HG02759 (cell line): ENCODE measurements at regions not wholly inside any gene's neighbourhood (a gene's known extent, or its start where the extent isn't known, plus 50 kb on each side); places are given as distances from the start of the nearest gene placed in this dataset.

Experiments
- ATAC-seq: cut with Tn5 transposase; IDR thresholded peaks from one replicate; pipeline ENCODE4 v1.9.1; 2021; ENCODE audit warnings: mild to moderate bottlenecking, moderate library complexity; ENCODE audit not compliant: unreplicated experiment

- ATAC-seq = no peak
Measured at GRCh38 chr6:137434640-137435039, 59.6 kb downstream of the OLIG3 start.

GRCh38 chr6:137432054-137432611 lies 62.1 kb downstream of the OLIG3 start:
- peak; percentile 71 for ATAC-seq

- peak; percentile 71 for ATAC-seq
Measured at GRCh38 chr6:137430954-137431353, 63.2 kb downstream of the OLIG3 start.

- no peak for ATAC-seq
Measured at GRCh38 chr6:137427656-137428290, 66.4 kb downstream of the OLIG3 start.

GRCh38 chr6:137426007-137426689 lies 68.0 kb downstream of the OLIG3 start:
- no peak for ATAC-seq

GRCh38 chr6:137424251-137424650 lies 69.9 kb downstream of the OLIG3 start:
- ATAC-seq = no peak

- no peak for ATAC-seq
Measured at GRCh38 chr6:137423451-137424168, 70.6 kb downstream of the OLIG3 start.

- ATAC-seq = no peak
Measured at GRCh38 chr6:137417396-137417795, 76.8 kb downstream of the OLIG3 start.

GRCh38 chr6:137416376-137417109 lies 77.7 kb downstream of the OLIG3 start:
- no peak for ATAC-seq

GRCh38 chr6:137415834-137416190 lies 78.4 kb downstream of the OLIG3 start:
- ATAC-seq = no peak

- ATAC-seq = peak; percentile 82
Measured at GRCh38 chr6:137415127-137415833, 78.9 kb downstream of the OLIG3 start.

GRCh38 chr6:137414599-137414998 lies 79.6 kb downstream of the OLIG3 start:
- no peak for ATAC-seq

GRCh38 chr6:137413482-137413881 lies 80.7 kb downstream of the OLIG3 start:
- ATAC-seq = no peak

GRCh38 chr6:137412562-137412961 lies 81.6 kb downstream of the OLIG3 start:
- ATAC-seq = no peak

GRCh38 chr6:137409266-137409777 lies 84.9 kb downstream of the OLIG3 start:
- ATAC-seq = no peak

- ATAC-seq = no peak
Measured at GRCh38 chr6:137407816-137408215, 86.4 kb downstream of the OLIG3 start.

- ATAC-seq = no peak
Measured at GRCh38 chr6:137405806-137406205, 88.4 kb downstream of the OLIG3 start.

- no peak for ATAC-seq
Measured at GRCh38 chr6:137403855-137404254, 90.3 kb downstream of the OLIG3 start.

- ATAC-seq = no peak
Measured at GRCh38 chr6:137403443-137403842, 90.8 kb downstream of the OLIG3 start.

- ATAC-seq = no peak
Measured at GRCh38 chr6:137402143-137402680, 92.0 kb downstream of the OLIG3 start.
